ENCODE measurements at regions not wholly inside any gene's neighbourhood (a gene's known extent, or its start where the extent isn't known, plus 50 kb on each side); places are given as distances from the start of the nearest gene placed in this dataset.

- Histone ChIP-seq H3K4me1 (no peaks in the 10 kb centered on the region), H3K4me3 (no peak overlapping the region), H3K27me3 (ENCODE audit: insufficient read depth in 3 of 3, low read length in 2 of 3) (no peaks in the 10 kb centered on the region), H3K27ac (no peak overlapping the region), H3K9me3 (no peaks in the 10 kb centered on the region), H3K36me3 (ENCODE audit: insufficient read depth in 1 of 2, low read depth in 1 of 2) (no peaks in the 10 kb centered on the region)
- intact Hi-C loops (cut with DNase I): no loop called here
- no peak for DNase-seq
- WGBS, 3 donors: 68 to 74% (median 71%) methylated on average over 5 of the region's 5 CpGs
- TF ChIP-seq, protein P1, sequence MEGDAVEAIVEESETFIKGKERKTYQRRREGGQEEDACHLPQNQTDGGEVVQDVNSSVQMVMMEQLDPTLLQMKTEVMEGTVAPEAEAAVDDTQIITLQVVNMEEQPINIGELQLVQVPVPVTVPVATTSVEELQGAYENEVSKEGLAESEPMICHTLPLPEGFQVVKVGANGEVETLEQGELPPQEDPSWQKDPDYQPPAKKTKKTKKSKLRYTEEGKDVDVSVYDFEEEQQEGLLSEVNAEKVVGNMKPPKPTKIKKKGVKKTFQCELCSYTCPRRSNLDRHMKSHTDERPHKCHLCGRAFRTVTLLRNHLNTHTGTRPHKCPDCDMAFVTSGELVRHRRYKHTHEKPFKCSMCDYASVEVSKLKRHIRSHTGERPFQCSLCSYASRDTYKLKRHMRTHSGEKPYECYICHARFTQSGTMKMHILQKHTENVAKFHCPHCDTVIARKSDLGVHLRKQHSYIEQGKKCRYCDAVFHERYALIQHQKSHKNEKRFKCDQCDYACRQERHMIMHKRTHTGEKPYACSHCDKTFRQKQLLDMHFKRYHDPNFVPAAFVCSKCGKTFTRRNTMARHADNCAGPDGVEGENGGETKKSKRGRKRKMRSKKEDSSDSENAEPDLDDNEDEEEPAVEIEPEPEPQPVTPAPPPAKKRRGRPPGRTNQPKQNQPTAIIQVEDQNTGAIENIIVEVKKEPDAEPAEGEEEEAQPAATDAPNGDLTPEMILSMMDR (IDR thresholded peaks at IDR 0.05): no peak
- no peak for ATAC-seq
These were observed 1026.4 kb upstream of the IGFBP7 start for GRCh38 chr4:58136604-58137003.

- Histone ChIP-seq H3K27me3 (ENCODE audit: insufficient read depth in 3 of 3, low read length in 2 of 3) (no peaks in the 10 kb centered on the region), H3K36me3 (ENCODE audit: insufficient read depth in 1 of 2, low read depth in 1 of 2) (no peaks in the 10 kb centered on the region), H3K9me3 (no peaks in the 10 kb centered on the region), H3K4me3 (no peak overlapping the region), H3K4me1 (no peaks in the 10 kb centered on the region), H3K27ac (no peak overlapping the region)
- TF ChIP-seq, protein P1 (IDR thresholded peaks at IDR 0.05): no peak
- ATAC-seq (no peak), DNase-seq (no peak)
- intact Hi-C loops (cut with DNase I): no loop called here
- WGBS, 3 donors: 50 to 78% (median 63%) methylated on average over 1 of the region's 1 CpG
These were observed 1017.5 kb upstream of the IGFBP7 start for GRCh38 chr4:58127680-58128079.

DNA sequence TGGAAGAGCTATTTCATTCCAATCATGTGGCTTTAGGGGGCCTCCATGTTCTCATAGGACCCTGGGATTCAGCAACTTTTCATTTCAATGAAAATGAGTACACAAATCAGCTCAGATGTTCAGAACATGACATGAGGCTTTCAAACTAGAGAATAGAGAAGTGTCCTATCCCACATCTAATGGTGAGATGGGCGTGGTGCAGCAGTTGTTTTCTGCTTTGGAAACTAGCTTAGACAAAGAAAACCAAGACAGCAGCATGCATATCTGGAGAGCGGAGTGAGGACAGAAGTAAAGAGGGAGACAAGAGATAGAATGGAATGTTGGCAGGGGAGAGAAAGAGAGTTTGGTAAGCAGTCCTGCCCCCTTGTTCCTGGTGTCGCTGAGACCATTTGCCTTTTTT is 1009.1 kb upstream of the IGFBP7 start:
- no peaks in the 10 kb centered on the region for H3K27me3 ChIP-seq (ENCODE audit: insufficient read depth in 3 of 3, low read length in 2 of 3)
- DNase-seq (no peak), ATAC-seq (no peak)
- H3K27ac ChIP-seq: no peak overlapping the region
- no peaks in the 10 kb centered on the region for H3K9me3 ChIP-seq
- H3K36me3 ChIP-seq (ENCODE audit: insufficient read depth in 1 of 2, low read depth in 1 of 2): no peaks in the 10 kb centered on the region
- no peaks in the 10 kb centered on the region for H3K4me1 ChIP-seq
- TF ChIP-seq, protein P1 (IDR thresholded peaks at IDR 0.05): no peak
- H3K4me3 ChIP-seq: no peak overlapping the region
- intact Hi-C loops (cut with DNase I): no loop called here
- WGBS, 3 donors: 87 to 88% (median 88%) methylated on average over 3 of the region's 3 CpGs

DNA sequence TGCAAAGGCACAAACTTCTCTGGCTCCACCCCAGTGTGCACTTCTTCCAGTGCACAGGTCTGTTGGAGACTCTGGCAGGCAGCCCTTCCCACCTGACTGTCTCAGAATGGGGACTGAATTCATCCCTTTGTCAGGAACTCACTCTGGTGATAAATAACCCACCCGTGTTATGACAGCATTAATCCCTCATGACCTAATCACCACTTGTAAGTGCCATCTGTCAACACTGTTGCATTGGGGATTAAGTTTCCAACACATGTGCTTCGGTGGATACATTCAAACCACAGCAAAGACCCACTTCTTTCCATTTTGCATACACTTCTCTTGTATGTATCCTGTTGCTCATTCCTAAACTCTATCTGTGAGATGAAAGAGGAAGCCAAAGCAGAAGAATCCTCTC is 1002.9 kb upstream of the IGFBP7 start:
- 13 to 17% (median 15%) methylated on average over 2 of the region's 2 CpGs for WGBS, 3 donors
- intact Hi-C loops (cut with DNase I): no loop called here

DNA sequence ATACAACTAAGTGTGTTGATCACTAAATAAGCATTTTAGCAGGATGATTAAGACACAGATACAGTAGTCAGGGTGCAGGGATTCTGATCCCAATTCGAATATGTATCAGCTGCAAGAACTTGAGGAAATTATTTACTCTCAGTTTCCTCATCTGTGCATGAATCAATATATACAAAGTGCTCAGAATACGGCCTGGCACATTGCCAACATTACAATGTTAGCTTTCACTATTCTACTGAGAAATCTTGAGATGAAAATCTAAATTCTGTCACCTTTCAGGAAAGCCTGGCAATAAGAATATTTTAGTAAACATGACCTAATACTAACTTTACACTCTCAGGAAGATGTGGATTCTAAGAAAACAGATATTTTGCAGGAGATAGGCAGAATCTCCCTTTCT is 1001.6 kb upstream of the IGFBP7 start:
- Histone ChIP-seq H3K27me3 (ENCODE audit: insufficient read depth in 3 of 3, low read length in 2 of 3) (no peaks in the 10 kb centered on the region), H3K4me3 (no peak overlapping the region), H3K36me3 (ENCODE audit: insufficient read depth in 1 of 2, low read depth in 1 of 2) (no peaks in the 10 kb centered on the region), H3K9me3 (no peaks in the 10 kb centered on the region), H3K4me1 (no peaks in the 10 kb centered on the region), H3K27ac (no peak overlapping the region)
- TF ChIP-seq, protein P1 (IDR thresholded peaks at IDR 0.05): no peak
- 54 to 64% (median 57%) methylated on average over 2 of the region's 2 CpGs for WGBS, 3 donors
- intact Hi-C loops (cut with DNase I): no loop called here
- DNase-seq (no peak), ATAC-seq (no peak)

More for the DNA sequence above, 1002.9 kb upstream of the IGFBP7 start:
- no peaks in the 10 kb centered on the region for H3K9me3 ChIP-seq
- no peaks in the 10 kb centered on the region for H3K27me3 ChIP-seq (ENCODE audit: insufficient read depth in 3 of 3, low read length in 2 of 3)
- DNase-seq (no peak), ATAC-seq (no peak)
- H3K27ac ChIP-seq: no peak overlapping the region
- no peaks in the 10 kb centered on the region for H3K4me1 ChIP-seq
- TF ChIP-seq, protein P1 (IDR thresholded peaks at IDR 0.05): no peak
- no peaks in the 10 kb centered on the region for H3K36me3 ChIP-seq (ENCODE audit: insufficient read depth in 1 of 2, low read depth in 1 of 2)
- H3K4me3 ChIP-seq: no peak overlapping the region

Measured in psoas muscle (tissue), 7 donors.